ENCODE measurements at regions not wholly inside any gene's neighbourhood (a gene's known extent, or its start where the extent isn't known, plus 50 kb on each side); places are given as distances from the start of the nearest gene placed in this dataset.

DNA sequence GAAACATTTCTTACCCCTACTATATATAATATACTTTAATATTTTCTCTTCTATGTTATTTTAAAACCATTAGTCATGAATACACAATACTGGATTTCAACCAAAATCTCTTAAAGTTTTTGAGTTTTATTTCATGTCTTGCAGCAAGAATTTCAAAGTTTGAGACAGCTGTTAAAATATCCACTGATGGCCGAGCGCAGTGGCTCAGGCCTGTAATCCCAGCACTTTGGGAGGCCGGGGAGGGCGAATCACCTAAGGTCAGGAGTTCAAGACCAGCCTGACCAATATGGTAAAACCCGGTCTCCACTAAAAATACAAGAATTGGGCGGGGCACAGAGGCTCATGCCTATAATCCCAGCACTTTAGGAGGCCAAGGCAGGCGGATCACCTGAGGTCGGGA, 59.7 kb upstream of the DAPK1 start (continued):
- no peak for TF ChIP-seq HDAC6 (IDR thresholded peaks at IDR 0.05; ENCODE audit: low read depth, low read length)
- no peak for TF ChIP-seq YY1 (IDR thresholded peaks at IDR 0.05; ENCODE audit: low read depth, low read length)
- no peak for TF ChIP-seq JUND (IDR thresholded peaks at IDR 0.05; ENCODE audit: low read length)
- no peak for TF ChIP-seq KDM4A (IDR thresholded peaks at IDR 0.05; ENCODE audit: low read depth, low read length, severe bottlenecking)
- TF ChIP-seq RFX5 (IDR thresholded peaks at IDR 0.05; ENCODE audit: borderline replicate concordance, low read depth, low read length) = no peak
- TF ChIP-seq, protein P1, sequence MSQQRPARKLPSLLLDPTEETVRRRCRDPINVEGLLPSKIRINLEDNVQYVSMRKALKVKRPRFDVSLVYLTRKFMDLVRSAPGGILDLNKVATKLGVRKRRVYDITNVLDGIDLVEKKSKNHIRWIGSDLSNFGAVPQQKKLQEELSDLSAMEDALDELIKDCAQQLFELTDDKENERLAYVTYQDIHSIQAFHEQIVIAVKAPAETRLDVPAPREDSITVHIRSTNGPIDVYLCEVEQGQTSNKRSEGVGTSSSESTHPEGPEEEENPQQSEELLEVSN (IDR thresholded peaks at IDR 0.05) = no peak
